Right forelimb (tissue), 1 donor: ENCODE measurements at regions not wholly inside any gene's neighbourhood (a gene's known extent, or its start where the extent isn't known, plus 50 kb on each side); places are given as distances from the start of the nearest gene placed in this dataset.

Experiments
- DNase-seq: peaks from one replicate; pipeline ENCODE4 v3.0.0-alpha.2; 2018

DNA sequence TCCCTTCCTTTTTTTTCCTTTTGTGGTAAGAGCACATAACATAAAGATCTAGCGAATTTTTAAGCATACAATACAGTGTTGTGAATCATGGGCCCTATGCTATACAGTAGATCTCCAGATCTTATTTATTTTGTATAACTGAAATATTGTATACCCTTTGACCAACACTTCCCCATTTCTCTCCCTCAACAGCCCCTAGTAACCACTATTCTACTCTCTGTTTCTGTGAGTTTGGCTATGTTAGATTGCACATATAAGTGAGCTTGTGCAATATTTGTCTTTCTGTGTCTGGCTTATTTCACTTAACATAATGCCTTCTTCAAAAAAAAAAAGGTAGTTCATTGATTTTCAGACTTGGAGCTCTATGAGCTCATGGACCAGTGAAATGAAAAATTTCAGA, 180.5 kb downstream of the C11orf91 start:
- no peak for DNase-seq

DNA sequence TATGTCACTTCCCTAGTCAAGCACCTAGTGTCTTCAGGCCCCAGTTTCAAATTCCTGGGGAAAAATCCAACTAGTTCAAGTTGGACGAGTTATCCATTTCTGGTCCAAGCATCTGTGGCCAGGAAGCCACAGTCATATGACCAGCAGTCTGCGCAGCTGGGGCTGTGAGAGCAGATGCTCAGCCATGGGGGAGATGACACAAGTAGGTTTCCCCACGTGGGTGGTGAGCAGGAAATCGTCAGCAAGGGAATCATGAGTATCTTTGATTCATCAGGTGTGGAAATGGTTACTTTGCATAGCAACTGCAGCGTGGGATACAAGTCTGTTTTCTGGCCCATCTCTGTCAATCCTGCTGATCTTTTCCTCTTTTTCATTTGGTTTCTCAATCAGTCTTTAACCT, 185.3 kb downstream of the C11orf91 start:
- DNase-seq: no peak

DNA sequence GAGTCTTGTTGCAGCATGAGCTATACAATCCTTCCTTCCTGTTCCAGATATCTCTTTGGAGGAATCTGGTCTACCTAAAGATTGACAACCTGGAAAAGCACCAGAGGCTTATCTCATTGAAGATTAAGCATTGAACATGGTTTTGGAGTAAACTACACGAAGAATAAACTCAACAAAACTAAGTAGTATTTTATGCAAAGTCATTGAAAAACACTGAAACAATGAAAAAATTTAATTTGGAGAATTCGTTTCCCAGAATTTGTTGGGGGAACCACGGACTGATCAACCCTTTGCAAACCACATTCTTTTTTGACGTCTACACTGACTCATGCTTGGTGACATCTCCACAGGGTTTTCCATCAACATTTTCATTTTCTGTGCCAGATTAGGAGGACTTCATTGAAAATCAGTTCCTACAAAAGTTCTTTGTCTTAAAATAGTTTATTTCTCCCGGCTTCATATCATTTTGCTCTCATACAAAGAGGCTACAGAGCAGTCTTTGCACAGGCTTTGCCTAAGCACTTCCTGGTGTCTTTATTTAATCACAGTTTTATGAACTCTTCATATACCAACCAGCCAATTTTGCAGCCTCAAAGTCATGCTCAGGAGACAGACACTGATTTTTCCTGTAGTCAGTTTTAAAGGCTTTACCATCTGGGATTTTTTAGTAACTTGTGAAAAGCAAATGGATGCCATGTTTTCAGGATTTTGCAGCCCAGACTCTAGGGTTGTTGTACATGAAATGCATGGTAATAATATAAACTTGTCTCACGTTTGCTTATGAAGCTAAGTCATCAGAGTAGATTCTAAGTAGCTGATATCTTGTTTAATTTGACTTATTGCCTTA, 186.3 kb downstream of the C11orf91 start:
- no peak for DNase-seq

DNA sequence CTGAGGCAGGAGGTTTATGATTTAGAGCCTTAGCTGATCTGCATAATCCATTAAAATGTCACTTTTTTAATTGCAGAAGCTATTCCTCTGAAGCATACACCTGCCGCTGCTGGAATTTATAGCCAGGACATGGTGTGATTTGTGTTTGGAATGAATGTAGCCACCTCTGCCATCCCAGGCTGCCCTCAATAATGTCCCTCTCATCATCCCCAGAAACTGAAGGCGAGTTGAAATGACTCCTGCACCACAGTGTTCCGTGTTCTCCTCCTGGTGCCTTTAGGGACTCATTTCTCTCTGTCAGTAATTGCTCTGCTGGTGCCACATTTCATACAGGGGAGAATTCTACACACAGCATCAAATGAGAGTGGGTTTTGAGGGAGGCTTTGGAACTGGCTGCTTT, 191.0 kb downstream of the C11orf91 start:
- DNase-seq: no peak

DNA sequence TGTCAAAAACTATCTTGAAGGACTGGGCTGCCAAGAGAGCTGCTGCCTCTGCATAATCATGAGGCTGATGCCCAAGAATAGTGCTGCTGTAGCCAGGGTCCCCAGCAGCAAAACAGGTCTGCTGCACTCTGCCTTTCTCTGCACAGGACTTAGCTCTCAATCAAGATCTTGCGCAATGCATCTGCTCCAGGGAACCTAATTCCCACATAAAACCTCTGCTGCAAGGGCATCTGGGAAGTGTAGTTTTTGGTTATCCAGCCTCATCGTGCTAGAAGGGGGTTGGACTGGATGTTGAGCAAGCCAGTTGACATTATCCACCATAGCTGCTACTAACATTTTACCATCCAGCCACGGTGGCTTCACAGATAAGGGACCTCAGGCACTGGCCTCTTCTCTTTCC, 192.7 kb downstream of the C11orf91 start:
- DNase-seq: no peak

DNA sequence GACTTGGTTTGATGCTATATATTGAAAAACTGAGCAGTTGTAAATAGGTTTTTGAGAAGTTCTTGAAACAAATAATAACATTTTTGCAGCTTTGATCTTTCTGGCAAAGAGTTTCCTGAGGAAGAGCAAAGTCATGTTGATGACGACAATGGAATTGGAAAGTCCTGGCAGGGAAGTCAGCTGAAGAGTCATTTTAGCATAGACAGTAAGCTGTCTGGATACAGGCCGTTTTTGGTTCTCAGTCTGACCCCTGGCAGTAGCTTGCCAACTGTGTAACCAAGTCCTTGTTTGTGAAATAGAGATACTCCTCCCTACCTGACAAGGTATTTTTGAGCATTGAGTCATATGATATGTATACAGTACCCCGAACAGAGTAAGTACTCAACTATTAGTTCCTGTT, 193.3 kb downstream of the C11orf91 start:
- DNase-seq: no peak

DNA sequence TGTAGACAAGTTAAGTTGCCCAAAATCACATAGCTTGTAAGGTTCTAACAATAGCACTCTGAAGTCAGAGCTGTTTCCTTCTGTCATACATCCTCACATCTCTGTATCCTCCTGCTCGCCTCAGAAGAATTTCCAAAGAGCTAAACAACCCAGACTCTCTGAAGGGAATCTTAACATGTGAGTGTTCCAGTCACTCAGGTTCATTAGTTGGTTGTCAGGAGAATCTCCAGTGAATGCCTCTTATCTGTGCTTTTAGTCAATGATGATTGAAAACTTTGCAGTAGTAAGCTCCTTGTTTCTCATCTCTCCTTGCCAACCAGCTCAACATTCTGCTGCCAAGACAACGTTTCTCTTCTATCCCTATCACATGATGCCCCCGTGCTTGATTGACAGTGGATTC, 195.5 kb downstream of the C11orf91 start:
- DNase-seq: no peak

DNA sequence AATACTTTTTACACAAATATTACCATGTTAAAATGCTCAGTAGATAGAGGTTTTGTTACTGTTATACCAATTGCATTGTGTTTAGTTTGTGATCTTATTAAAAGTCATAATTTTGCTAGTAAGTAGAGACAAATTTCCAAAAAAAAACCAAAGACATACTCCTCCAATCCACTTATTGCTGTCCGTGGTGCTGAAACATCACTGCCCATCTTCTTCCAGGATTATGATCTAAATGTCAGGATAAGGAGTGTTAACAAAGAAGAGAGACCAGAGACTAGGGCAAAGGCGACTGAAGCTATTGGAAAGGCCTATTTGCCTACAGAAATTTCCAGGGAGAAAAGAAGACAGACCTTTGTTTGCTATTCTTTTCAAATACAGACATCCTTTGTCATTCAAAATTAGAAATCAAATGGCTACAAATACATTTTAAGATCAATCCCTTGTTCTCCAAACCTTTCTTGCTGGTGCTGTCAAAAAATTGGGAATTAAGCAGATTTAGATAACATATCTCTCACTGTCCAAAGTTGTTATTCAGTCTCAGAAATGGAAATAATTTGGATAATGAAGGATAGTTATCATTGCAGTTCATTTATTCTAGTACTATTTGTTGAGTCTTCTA, 199.7 kb downstream of the C11orf91 start:
- no peak for DNase-seq

DNA sequence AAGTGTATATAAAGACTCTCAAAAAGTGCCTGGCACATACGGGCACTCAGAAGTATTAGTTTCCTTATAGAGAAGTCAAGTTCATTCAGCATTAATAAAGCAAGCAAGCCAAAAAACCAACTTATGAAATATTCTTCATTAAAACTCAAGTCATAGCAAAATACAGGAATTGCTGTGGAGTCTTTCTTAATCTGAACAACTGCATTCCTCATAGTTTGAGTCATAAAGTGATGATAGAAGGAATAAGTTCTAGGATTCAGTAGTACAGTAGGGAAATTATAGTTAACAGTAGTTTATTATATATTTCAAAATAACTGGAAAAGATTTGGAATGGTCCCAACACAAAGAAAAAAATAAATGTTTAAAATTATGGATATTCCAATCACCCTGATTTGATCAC, 200.3 kb downstream of the C11orf91 start:
- DNase-seq: no peak

DNA sequence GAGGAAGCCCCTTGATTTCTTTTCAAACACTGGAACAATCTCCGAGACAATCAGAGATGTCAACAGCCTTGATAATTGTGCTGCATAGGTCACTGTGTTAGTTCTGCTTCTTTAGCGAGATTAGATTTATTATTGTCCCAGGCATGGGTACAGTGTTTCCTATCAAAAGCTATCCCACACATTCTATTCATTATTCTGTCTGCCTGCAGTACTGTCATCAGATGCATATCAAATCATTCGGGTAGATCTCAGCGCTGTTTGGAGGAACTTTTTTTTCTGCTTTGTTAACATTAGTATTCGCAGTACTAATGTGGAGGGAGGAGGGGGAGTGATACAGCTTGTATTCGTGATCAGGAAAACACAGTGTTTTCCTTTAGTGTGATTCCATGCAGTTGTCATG, 208.0 kb downstream of the C11orf91 start:
- no peak for DNase-seq

DNA sequence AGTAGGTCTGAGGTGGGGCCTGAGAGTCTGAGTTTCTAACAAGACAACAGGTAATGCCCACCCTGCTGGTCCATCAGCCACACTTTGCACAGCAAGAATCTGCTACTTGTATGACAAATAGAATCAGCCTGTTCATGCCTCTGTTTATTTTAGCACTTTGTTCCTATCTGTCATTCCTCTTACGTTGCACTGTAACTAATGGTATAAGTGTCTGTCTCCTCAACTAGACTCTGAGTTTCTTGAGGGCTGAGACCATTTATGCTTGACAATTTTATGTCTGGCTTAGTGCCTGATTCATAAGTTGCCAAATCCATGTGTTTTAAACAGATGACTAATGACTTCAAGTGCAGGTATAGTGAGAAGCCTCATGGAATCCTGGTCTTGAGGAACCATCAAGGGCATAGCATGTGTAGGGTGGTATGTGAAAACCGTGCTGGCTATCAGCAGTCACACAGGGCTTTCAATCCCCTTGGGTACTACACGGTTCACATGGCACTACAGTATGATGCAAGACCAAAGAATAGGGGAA, 209.7 kb downstream of the C11orf91 start:
- DNase-seq: no peak

DNA sequence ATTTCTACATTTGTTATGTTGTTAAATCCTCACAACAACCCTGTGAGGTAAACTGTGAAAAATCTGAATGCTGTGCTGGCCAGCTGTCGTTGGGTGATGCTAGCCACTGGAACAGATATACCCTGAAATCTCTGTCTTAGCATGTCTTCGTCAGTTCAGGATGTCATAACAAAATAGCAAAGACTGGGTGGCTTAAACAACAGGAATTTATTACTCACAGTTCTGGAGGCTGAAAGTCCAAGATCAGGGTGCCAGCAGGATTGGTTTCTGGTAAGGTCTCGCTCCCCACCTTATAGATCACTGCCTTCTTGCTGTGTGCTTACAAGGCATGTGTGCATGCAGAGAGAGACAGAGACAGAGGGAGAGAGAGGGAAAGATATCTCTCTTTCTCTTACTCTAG, 211.7 kb downstream of the C11orf91 start:
- no peak for DNase-seq

DNA sequence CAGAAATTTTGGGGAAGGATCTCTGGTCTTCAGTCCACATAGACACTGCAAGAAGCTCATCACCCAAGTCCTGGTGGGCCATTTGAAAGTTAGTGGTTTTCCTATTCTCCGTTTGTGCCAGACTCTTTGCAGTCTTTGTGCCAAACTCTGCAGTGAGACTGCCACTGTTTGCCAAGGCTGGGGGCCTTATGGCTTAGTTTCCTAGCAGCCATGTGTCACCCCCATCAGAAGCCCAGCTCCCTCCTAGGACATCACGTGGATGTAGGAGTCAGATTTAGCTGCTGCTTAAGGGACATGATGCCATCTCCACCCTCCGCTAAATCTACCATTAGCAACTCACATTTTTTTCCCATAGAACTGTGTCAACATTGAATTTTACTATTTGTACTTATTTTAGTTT, 220.0 kb downstream of the C11orf91 start:
- DNase-seq: no peak

DNA sequence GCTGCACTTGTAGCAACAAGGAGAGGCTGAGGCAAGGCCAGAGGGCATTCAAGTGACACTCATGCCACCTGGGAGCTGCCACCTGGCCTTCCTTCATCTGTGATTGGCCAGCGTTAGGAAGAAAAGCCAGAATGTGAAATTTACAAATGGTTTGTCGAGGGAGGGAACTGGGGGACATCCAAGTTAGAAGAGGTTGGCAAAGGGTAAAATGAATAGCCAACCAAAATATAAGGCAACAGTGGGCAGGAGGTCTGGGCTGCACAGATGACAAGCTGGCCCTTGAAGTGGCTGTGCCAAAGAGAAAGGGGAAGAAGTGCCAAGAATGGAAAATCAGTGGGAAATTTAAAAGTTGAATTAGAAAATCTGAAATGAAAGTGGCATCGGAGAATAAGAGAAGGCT, 221.4 kb downstream of the C11orf91 start:
- DNase-seq: no peak

DNA sequence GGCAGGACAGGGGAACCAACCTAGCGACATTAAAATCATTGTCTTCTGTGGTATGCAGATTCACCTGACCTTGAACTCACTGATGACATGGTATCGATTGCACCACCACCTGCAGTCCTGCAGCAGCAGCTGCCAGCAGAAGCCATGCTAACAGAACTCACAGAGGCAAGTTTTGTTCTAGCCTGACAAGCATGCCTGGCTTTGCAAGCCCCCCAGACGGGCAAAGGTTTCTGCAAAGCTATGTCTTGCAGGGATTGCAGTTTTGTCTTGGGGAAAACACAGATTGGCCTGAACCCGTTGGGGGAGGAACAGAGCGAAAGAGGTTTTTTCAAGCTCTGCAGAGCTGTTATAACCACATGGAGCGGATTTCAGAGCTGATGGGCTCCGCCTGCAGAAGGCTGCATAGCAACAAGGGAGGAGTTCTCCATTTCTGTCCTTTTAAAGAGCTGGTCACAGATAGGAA, 221.0 kb downstream of the HIPK3 start:
- DNase-seq: no peak

DNA sequence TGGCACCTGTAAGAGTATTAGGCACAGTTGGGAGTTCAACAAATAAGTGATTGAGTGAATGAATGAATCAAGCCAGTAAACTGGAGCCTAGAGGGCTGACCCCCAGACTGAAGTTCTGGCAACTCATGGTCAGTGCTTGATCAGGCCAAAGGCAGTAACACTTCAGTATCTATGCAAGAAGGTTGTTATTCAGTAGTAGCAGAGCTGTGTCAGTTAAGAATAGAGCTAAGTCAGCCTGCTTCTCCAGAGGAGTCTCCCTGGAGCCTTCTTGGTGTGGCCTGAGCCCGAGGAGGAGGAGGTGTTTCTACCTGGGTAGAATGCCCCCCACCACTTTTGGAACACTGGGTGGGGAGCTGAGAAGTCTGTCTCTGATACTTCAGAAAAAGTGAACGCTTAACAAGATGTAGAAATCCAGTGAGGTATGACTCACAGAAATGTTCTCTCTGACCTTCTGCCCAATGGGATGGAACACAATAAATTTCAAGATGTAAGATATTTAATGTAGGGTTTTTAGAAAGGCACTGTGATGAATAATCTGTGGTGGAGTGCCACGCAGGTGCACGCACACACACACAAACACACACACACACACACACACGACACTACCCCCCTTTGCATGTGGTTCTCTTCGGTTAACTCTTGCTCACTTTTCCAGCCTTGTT, 219.9 kb downstream of the HIPK3 start:
- no peak for DNase-seq

DNA sequence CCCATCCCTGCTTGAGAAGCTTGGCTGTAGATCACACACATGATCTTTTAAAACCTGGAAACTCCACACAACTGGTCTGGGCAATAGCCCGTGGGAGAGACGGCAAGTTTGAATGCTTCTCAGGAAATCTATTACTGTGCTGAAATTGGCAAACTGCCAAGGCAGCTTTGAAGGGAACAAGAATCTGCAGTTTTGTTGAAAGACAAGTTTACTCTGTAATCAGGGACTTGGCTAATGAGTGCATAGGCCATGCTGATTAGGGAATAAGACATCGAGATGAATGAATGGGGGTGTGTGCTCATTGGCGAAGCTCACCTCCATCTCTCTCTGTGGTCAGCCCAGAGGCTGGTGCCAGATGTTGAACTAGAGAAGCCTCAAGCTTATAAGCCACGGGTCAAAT, 218.8 kb downstream of the HIPK3 start:
- no peak for DNase-seq

DNA sequence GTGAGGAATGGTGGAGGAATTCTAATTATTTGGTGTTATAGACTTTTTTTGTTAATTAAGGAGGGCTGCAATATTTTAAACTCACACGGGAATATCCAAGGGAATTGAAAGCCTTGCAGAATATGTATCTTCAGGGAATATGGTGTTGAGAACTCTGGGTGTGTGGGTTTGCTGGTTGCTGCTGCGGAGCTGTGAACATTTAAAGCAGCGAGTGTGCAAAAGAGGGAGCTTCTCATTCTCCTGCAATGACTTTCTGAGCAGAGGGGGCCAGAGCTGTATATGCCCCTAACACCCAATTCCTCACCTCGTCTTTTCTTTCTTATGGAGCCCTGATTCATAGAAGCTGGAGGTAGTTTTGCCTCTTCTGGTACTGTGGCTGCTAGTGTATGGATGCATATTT, 217.7 kb downstream of the HIPK3 start:
- DNase-seq: no peak

DNA sequence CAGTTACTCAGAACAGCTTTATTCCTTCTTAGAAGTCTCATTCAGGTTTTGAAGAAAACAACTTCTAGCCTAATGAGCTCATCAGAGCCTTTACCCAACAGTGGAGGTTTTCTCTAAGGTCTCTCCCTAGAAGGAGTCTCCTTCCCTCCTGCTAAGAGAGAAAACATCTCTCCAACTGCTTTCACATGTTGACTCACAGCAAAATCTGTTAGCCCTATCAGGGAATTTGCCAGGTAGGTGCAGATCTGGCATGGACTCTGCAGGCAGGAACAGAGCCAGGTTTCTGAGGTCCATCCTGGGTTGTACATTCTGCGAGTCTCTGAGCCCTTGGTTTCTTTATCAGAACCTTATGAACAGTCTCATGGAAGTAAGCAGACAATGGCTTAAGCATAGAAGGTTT, 214.4 kb downstream of the HIPK3 start:
- no peak for DNase-seq

DNA sequence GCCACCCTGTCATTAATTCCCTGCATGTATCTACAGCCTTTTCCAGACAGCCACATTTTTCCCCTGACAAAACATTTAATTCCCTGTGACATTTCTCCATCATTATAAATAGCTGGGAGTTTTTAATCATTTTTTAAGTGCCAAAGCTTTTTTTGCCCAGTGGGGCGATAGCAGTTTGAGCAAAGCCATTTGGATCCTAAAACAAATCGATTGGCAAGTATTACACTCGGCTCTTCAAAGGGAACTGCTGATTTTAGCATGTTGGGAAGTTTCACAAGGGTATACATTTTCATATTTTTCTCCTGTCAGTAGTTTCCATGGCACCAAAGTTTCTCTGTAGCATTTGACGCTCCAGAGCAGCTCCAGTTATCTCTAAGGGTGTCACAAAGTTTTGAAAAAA, 210.8 kb downstream of the HIPK3 start:
- DNase-seq: no peak

DNA sequence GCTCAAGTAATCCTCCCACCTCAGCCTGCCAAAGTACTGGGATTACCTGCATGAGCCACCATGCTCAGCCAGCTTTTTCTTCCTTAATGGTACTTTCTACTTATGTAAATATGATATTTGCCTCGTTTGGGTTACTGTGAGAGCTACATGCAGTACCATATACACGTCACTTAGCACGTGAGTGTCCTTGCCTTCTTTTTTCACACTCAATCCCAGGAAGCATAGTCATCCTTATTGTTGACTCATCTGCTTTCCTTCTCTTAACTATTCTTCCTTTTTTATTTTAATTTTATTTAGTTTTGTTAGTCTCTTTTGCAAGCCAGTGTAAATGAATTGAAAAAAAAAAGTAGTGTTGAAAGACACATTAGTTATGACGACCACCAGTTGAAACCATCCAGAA, 205.9 kb downstream of the HIPK3 start:
- no peak for DNase-seq

DNA sequence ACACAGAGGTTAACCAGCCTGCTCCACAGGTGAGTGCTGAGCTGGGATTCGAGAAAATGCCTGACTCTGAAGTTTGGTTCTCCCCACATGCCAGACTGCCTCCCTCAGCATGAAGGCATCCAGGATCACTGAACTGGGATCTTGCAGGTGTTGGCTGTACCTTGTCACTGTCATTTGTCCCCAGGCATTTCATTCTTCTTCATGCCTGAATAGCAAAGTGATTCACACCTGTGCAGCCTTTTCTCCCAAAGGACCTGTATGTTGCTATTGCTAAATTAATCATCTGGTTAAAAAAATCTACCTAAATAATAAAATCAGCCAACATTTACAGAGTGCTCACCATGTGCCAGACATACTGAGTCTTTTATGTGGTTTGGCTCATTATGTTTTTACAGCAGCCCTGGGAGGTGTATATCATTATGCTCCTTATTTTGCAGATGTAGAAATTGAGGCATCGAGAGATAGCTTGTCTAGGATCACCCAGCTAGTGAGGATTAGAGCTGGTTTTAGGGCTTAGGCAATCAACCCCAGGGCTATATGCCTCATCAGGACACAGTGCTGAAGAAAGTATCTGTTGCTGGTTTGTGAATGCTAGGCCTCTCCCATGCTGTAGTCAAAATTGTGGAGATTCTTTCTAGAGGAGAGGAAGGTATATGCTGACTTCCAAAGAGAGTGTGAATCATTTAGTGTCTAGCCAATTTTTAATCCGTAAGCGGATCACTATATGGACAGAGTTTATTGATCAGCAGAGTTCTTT, 204.4 kb downstream of the HIPK3 start:
- no peak for DNase-seq

DNA sequence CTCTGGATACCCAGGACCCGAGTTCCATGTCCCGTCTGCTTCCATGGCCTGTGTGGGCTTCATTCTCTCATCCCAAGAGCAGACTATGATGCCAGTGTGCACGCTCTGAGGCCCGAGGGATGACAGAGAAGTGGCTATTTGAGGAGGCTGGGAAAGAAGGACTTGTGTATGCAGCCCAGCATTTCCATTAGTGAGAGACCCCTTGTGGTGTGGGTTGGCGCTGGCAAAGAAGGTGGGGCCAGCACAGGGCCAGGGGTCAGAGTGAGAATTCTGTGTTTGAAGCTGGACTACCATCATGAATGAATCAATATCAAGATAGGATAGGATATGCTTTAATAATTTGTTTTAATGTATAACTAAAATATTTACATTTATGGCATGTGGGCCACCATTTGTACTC, 200.8 kb downstream of the HIPK3 start:
- no peak for DNase-seq
